H9 (cell line): ENCODE measurements at regions not wholly inside any gene's neighbourhood (a gene's known extent, or its start where the extent isn't known, plus 50 kb on each side); places are given as distances from the start of the nearest gene placed in this dataset.

Source experiments
- DNase-seq: peaks from one replicate; pipeline ENCODE4 v3.0.0-alpha.2; 2017
- H2AFZ ChIP-seq: one replicate; pipeline ENCODE4 v1.6.1; 2013; ENCODE audit warnings: mild to moderate bottlenecking, low read length, control low read depth, moderate library complexity
- H2AK5ac ChIP-seq: 2 replicates; pipeline ENCODE4 v1.6.1; 2013; ENCODE audit warnings: low read length, control low read depth, mixed read lengths; ENCODE audit not compliant: insufficient read length
- H2BK120ac ChIP-seq: one replicate; pipeline ENCODE4 v1.6.1; 2013; ENCODE audit warnings: low read depth, mild to moderate bottlenecking, low read length, control low read depth, inconsistent platforms; ENCODE audit not compliant: poor library complexity, severe bottlenecking
- H2BK12ac ChIP-seq: 2 replicates; pipeline ENCODE4 v1.6.1; 2013; ENCODE audit warnings: low read length, control low read depth, mixed read lengths, low read depth; ENCODE audit not compliant: insufficient read length
- H2BK15ac ChIP-seq: 2 replicates; pipeline ENCODE4 v1.6.1; 2013; ENCODE audit warnings: low read depth, low read length, control low read depth
- H2BK20ac ChIP-seq: one replicate; pipeline ENCODE4 v1.6.1; 2013; ENCODE audit warnings: low read depth, mild to moderate bottlenecking, low read length, control low read depth, inconsistent platforms; ENCODE audit not compliant: poor library complexity, severe bottlenecking
- H2BK5ac ChIP-seq: 2 replicates; pipeline ENCODE4 v1.6.1; 2013; ENCODE audit warnings: low read length, control low read depth, mixed read lengths; ENCODE audit not compliant: insufficient read length
- H3K14ac ChIP-seq: 2 replicates; pipeline ENCODE4 v1.6.1; 2013; ENCODE audit warnings: low read length, control low read depth; ENCODE audit not compliant: insufficient read depth
- H3K18ac ChIP-seq: 2 replicates; pipeline ENCODE4 v1.6.1; 2013; ENCODE audit warnings: low read depth, mild to moderate bottlenecking, mixed read lengths, low read length, control low read depth; ENCODE audit not compliant: insufficient read length
- H3K23ac ChIP-seq: 2 replicates; pipeline ENCODE4 v1.6.1; 2013; ENCODE audit warnings: low read length, control low read depth, mixed read lengths, low read depth; ENCODE audit not compliant: insufficient read length
- H3K23me2 ChIP-seq: 2 replicates; pipeline ENCODE4 v1.6.1; 2013; ENCODE audit warnings: low read depth, mild to moderate bottlenecking, mixed read lengths, low read length, control low read depth; ENCODE audit not compliant: insufficient read length, poor library complexity, severe bottlenecking
- H3K27ac ChIP-seq: 2 replicates; pipeline ENCODE4 v1.5.1; 2013; ENCODE audit warnings: low read length, control low read depth, mixed read lengths, low read depth; ENCODE audit not compliant: insufficient read length
- H3K27me3 ChIP-seq: 2 replicates; pipeline ENCODE4 v1.6.1; 2013; ENCODE audit warnings: low read length, control low read depth, inconsistent platforms; ENCODE audit not compliant: insufficient read depth
- H3K4ac ChIP-seq: 2 replicates; pipeline ENCODE4 v1.6.1; 2013; ENCODE audit warnings: low read depth, mild to moderate bottlenecking, control low read depth, inconsistent platforms, low read length, moderate library complexity
- H3K4me1 ChIP-seq: 2 replicates; pipeline ENCODE4 v1.6.1; 2013; ENCODE audit warnings: low read length, control low read depth, inconsistent platforms; ENCODE audit not compliant: insufficient read depth
- H3K4me2 ChIP-seq: 2 replicates; pipeline ENCODE4 v1.6.1; 2013; ENCODE audit warnings: low read length, control low read depth, mixed read lengths; ENCODE audit not compliant: insufficient read length, insufficient read depth
- H3K56ac ChIP-seq: 2 replicates; pipeline ENCODE4 v1.6.1; 2013; ENCODE audit warnings: low read depth, mild to moderate bottlenecking, mixed read lengths, low read length, control low read depth; ENCODE audit not compliant: insufficient read length
- H3K79me1 ChIP-seq: 2 replicates; pipeline ENCODE4 v1.6.1; 2013; ENCODE audit warnings: low read depth, mild to moderate bottlenecking, moderate library complexity, low read length, control low read depth, inconsistent platforms; ENCODE audit not compliant: insufficient read depth, poor library complexity, severe bottlenecking
- H3K79me2 ChIP-seq: 2 replicates; pipeline ENCODE4 v1.6.1; 2013; ENCODE audit warnings: low read length, control low read depth, inconsistent platforms; ENCODE audit not compliant: insufficient read depth
- H3K9ac ChIP-seq: 2 replicates; pipeline ENCODE4 v1.6.1; 2013; ENCODE audit warnings: low read length, control low read depth, mixed read lengths; ENCODE audit not compliant: insufficient read length; ENCODE audit errors: extremely low read depth
- H3K9me3 ChIP-seq: one replicate; pipeline ENCODE4 v1.6.1; 2013; ENCODE audit warnings: low read depth, low read length, inconsistent platforms; ENCODE audit not compliant: control insufficient read depth
- H3T11ph ChIP-seq: one replicate; pipeline ENCODE4 v1.6.1; 2013; ENCODE audit warnings: mild to moderate bottlenecking, low read length, control low read depth, inconsistent platforms
- H4K20me1 ChIP-seq: one replicate; pipeline ENCODE4 v1.6.1; 2013; ENCODE audit not compliant: control insufficient read depth, insufficient read length, insufficient read depth
- H4K5ac ChIP-seq: 2 replicates; pipeline ENCODE4 v1.6.1; 2013; ENCODE audit warnings: low read depth, mild to moderate bottlenecking, mixed read lengths, low read length, control low read depth; ENCODE audit not compliant: insufficient read length
- H4K8ac ChIP-seq: replicated peaks from 2 replicates; pipeline ENCODE4 v1.6.1; 2013; ENCODE audit warnings: low read length, control low read depth, mixed read lengths, low read depth; ENCODE audit not compliant: insufficient read length
- H4K91ac ChIP-seq: 2 replicates; pipeline ENCODE4 v1.6.1; 2013; ENCODE audit warnings: low read depth, mild to moderate bottlenecking, moderate library complexity, mixed read lengths, low read length, control low read depth; ENCODE audit not compliant: insufficient read length
- H3K27ac Mint-ChIP-seq, 3 experiments: 2 replicates in 2 of 3; 3 replicates in 1 of 3; pipeline ENCODE4 v1.8.0; 2020 to 2021; ENCODE audit warnings: mixed read lengths in 3 of 3, mild to moderate bottlenecking in 1 of 3, moderate library complexity in 1 of 3
- H3K27me3 Mint-ChIP-seq: 2 replicates; pipeline ENCODE4 v1.8.0; 2021; ENCODE audit warnings: low read depth, mild to moderate bottlenecking, moderate library complexity, mixed read lengths
- H3K36me3 Mint-ChIP-seq, 3 experiments: 2 replicates in 2 of 3; 3 replicates in 1 of 3; pipeline ENCODE4 v1.8.0; 2020 to 2021; ENCODE audit warnings: low read depth in 3 of 3, mixed read lengths in 3 of 3; ENCODE audit not compliant: insufficient read depth in 1 of 3
- H3K4me1 Mint-ChIP-seq, 2 experiments: 2 replicates each; pipeline ENCODE4 v1.8.0; 2020; ENCODE audit warnings: mixed read lengths in 2 of 2
- H3K4me3 Mint-ChIP-seq, 2 experiments: 2 replicates in 1 of 2; 3 replicates in 1 of 2; pipeline ENCODE4 v1.8.0; 2020 to 2021; ENCODE audit warnings: mild to moderate bottlenecking in 2 of 2, mixed read lengths in 2 of 2, moderate library complexity in 1 of 2
- H3K9me3 Mint-ChIP-seq, 2 experiments: 2 replicates in 1 of 2; 3 replicates in 1 of 2; pipeline ENCODE4 v1.8.0; 2020; ENCODE audit warnings: mild to moderate bottlenecking in 2 of 2, mixed read lengths in 2 of 2, moderate library complexity in 1 of 2
- WGBS: extraction: QIAGEN DNeasy Blood & Tissue Kit; methylation state at CpG from one replicate; pipeline ENCODE4 v1.1.7; 2013; ENCODE audit warnings: missing lambda C conversion rate, low lambda C conversion rate, mixed read lengths; ENCODE audit not compliant: insufficient read length; ENCODE audit errors: extremely low coverage; 5-methylcytosine and 5-hydroxymethylcytosine counted together
- TF ChIP-seq, protein P1 (sequence below): fragments of 200-600 bp; sonication (generic); conservative IDR thresholded peaks from 3 replicates; pipeline ENCODE4 v1.8.0; 2021; ENCODE audit warnings: antibody characterized with exemption, mild to moderate bottlenecking

- peaks cover 28 to 62% (median 34%) of the 10 kb centered on the region in 3 experiments for H3K36me3 Mint-ChIP-seq
These were observed 178.1 kb downstream of the POTEB3 start for GRCh38 chr15:21261965-21262850.

More at GRCh38 chr15:21261965-21262850, 178.1 kb downstream of the POTEB3 start:
- no peak overlapping the region for H3K14ac ChIP-seq
- no CpG with 5 or more reads among the region's 30 CpGs for WGBS
- no peaks in the 10 kb centered on the region for H3K4me1 ChIP-seq
- no peaks in the 10 kb centered on the region for H3K27me3 ChIP-seq
- no peak overlapping the region for H3K27ac ChIP-seq
- H3T11ph ChIP-seq, result no peak overlapping the region
- Mint-ChIP-seq H3K9me3 (peaks cover 90% of the 10 kb centered on the region in 2 experiments), H3K27me3 (peaks cover 12% of the 10 kb centered on the region), H3K4me3 (peak overlapping the region in 1 of 2 experiments; percentile 22; a peak in 1 of 5 replicates), H3K4me1 (no peaks in the 10 kb centered on the region), H3K27ac (no peak overlapping the region)
- H4K91ac ChIP-seq, result no peak overlapping the region
- H3K18ac ChIP-seq, result no peak overlapping the region
- no peak overlapping the region for H3K56ac ChIP-seq
- no peak overlapping the region for H3K9ac ChIP-seq
- H2BK20ac ChIP-seq, result no peak overlapping the region
- no peak overlapping the region for H3K4me2 ChIP-seq
- no peaks in the 10 kb centered on the region for H3K79me2 ChIP-seq
- no peak overlapping the region for H3K23ac ChIP-seq
- H2BK12ac ChIP-seq, result no peak overlapping the region
- H3K79me1 ChIP-seq, result no peaks in the 10 kb centered on the region
- no peaks in the 10 kb centered on the region for H4K20me1 ChIP-seq
- H2AFZ ChIP-seq, result no peak overlapping the region
- DNase-seq, result no peak
- H4K5ac ChIP-seq, result no peak overlapping the region
- no peaks in the 10 kb centered on the region for H3K23me2 ChIP-seq
- H2BK120ac ChIP-seq, result no peak overlapping the region
- no peak overlapping the region for H4K8ac ChIP-seq
- no peak overlapping the region for H2BK15ac ChIP-seq
- H2BK5ac ChIP-seq, result no peak overlapping the region
- TF ChIP-seq, protein P1, sequence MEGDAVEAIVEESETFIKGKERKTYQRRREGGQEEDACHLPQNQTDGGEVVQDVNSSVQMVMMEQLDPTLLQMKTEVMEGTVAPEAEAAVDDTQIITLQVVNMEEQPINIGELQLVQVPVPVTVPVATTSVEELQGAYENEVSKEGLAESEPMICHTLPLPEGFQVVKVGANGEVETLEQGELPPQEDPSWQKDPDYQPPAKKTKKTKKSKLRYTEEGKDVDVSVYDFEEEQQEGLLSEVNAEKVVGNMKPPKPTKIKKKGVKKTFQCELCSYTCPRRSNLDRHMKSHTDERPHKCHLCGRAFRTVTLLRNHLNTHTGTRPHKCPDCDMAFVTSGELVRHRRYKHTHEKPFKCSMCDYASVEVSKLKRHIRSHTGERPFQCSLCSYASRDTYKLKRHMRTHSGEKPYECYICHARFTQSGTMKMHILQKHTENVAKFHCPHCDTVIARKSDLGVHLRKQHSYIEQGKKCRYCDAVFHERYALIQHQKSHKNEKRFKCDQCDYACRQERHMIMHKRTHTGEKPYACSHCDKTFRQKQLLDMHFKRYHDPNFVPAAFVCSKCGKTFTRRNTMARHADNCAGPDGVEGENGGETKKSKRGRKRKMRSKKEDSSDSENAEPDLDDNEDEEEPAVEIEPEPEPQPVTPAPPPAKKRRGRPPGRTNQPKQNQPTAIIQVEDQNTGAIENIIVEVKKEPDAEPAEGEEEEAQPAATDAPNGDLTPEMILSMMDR, result no peak
- H2AK5ac ChIP-seq, result no peak overlapping the region
- H3K9me3 ChIP-seq, result peaks cover 94% of the 10 kb centered on the region
- H3K4ac ChIP-seq, result no peak overlapping the region
